HepG2 (cell line): ENCODE measurements at regions not wholly inside any gene's neighbourhood (a gene's known extent, or its start where the extent isn't known, plus 50 kb on each side); places are given as distances from the start of the nearest gene placed in this dataset.

Source experiments
- ATAC-seq: fragments of 200-7000 bp; cut with Tn5 transposase; 3 replicates; pipeline ENCODE4 v1.9.1; 2020; ENCODE audit warnings: mild to moderate bottlenecking, moderate library complexity
- BruUV-seq: library from RNA; stranded (reverse); fragments of 400-500 nt; replicated peaks from 2 replicates; lab custom pipeline; 2021; lab: Mats Ljungman, UMichigan
- CTCF ChIA-PET: fragments of 300-600 bp; formaldehyde crosslinking; extraction: SDS; loops from one replicate; lab custom pipeline; 2021; ENCODE audit warnings: low total read pairs, inconsistent platforms, low intra/inter-chr PET ratio; lab: Yijun Ruan, JAX
- POLR2A ChIA-PET: fragments of 350-600 bp; sonication (Branson Sonifier 250); formaldehyde crosslinking; loops from one replicate; lab custom pipeline; 2020; ENCODE audit warnings: antibody characterized with exemption, inconsistent platforms; lab: Yijun Ruan, JAX
- DNase-seq: peaks from one replicate; pipeline ENCODE4 v3.0.0-alpha.2; 2015; ENCODE audit warnings: low spot score
- FAIRE-seq: peaks from 3 replicates; lab custom pipeline; 2011; peaks lifted over from hg19 to GRCh38; lab: Jason Lieb, UNC
- H2AFZ ChIP-seq: one replicate; pipeline ENCODE4 v1.6.1; 2011; ENCODE audit warnings: low read length, inconsistent platforms
- H3K27ac ChIP-seq: fragments of 300-600 bp; 3 replicates; pipeline ENCODE4 v1.8.0; 2011; ENCODE audit warnings: mixed run types, mild to moderate bottlenecking, mixed read lengths, low read length, inconsistent platforms; ENCODE audit not compliant: insufficient read depth; ENCODE audit errors: extremely low read length
- H3K27me3 ChIP-seq, 2 experiments: fragments of 200-600 bp in 1 of 2; 2 replicates in 1 of 2; 3 replicates in 1 of 2; pipeline versions ENCODE4 v1.6.0 to v1.8.0; 2011; ENCODE audit warnings: low read length in 2 of 2, mild to moderate bottlenecking in 2 of 2, moderate library complexity in 2 of 2, inconsistent platforms in 1 of 2; ENCODE audit not compliant: insufficient read depth in 2 of 2, control insufficient read depth in 1 of 2
- H3K36me3 ChIP-seq, 2 experiments: fragments of 200-600 bp in 1 of 2; replicated peaks in 1 of 2; 2 replicates in 1 of 2; 3 replicates in 1 of 2; pipeline versions ENCODE4 v1.5.1 to v1.8.0; 2011; ENCODE audit warnings: low read length in 2 of 2, inconsistent platforms in 1 of 2; ENCODE audit not compliant: insufficient read depth in 2 of 2, control insufficient read depth in 1 of 2
- H3K4me1 ChIP-seq: 2 replicates; pipeline ENCODE4 v1.5.1; 2012; ENCODE audit warnings: low read length, inconsistent platforms; ENCODE audit not compliant: insufficient read depth
- H3K4me2 ChIP-seq: 2 replicates; pipeline ENCODE4 v1.6.0; 2011; ENCODE audit warnings: low read depth, low read length, inconsistent platforms
- H3K4me3 ChIP-seq, 3 experiments: fragments of 200-600 bp in 1 of 3; sonication (generic), shearing (Covaris generic) in 1 of 3; replicated peaks in 1 of 3; 2 replicates each; pipeline ENCODE4 v1.5.1; 2011 to 2016; ENCODE audit warnings: low read length in 3 of 3, inconsistent platforms in 2 of 3, low read depth in 2 of 3, mild to moderate bottlenecking in 2 of 3, control low read depth in 1 of 3, mixed read lengths in 1 of 3; ENCODE audit not compliant: insufficient read depth in 1 of 3
- H3K79me2 ChIP-seq: one replicate; pipeline ENCODE4 v1.6.1; 2011; ENCODE audit warnings: low read length, inconsistent platforms; ENCODE audit not compliant: insufficient read depth
- H3K9ac ChIP-seq: 2 replicates; pipeline ENCODE4 v1.6.0; 2011; ENCODE audit warnings: mild to moderate bottlenecking, low read depth, low read length, inconsistent platforms; ENCODE audit not compliant: insufficient read depth
- H3K9me3 ChIP-seq: 2 replicates; pipeline ENCODE4 v1.5.1; 2012; ENCODE audit warnings: mild to moderate bottlenecking, low read length
- H4K20me1 ChIP-seq: 2 replicates; pipeline ENCODE4 v1.6.0; 2011; ENCODE audit warnings: inconsistent platforms, mild to moderate bottlenecking, low read length, moderate library complexity; ENCODE audit not compliant: insufficient read depth
- ATF3 ChIP-seq: sonication (generic); formaldehyde crosslinking; IDR thresholded peaks from 2 replicates; pipeline ENCODE4 v1.4.0; 2020; ENCODE audit warnings: missing genetic modification reagents
- HOXA5 ChIP-seq: sonication (generic); formaldehyde crosslinking; IDR thresholded peaks from 2 replicates; pipeline ENCODE4 v1.4.0; 2020; ENCODE audit warnings: missing genetic modification reagents
- KDM4B ChIP-seq: sonication (generic); formaldehyde crosslinking; IDR thresholded peaks from 2 replicates; pipeline ENCODE4 v1.4.0; 2020; ENCODE audit warnings: missing genetic modification reagents
- MAFG ChIP-seq: sonication (generic); formaldehyde crosslinking; IDR thresholded peaks from 2 replicates; pipeline ENCODE4 v1.5.1; 2020; ENCODE audit warnings: mild to moderate bottlenecking, missing genetic modification reagents
- MBD4 ChIP-seq: IDR thresholded peaks from 2 replicates; pipeline ENCODE4 v1.6.1; 2012; ENCODE audit warnings: low read length, inconsistent platforms, borderline replicate concordance
- MEIS1 ChIP-seq: sonication (generic); formaldehyde crosslinking; IDR thresholded peaks from 2 replicates; pipeline ENCODE4 v1.9.0; 2021; ENCODE audit warnings: mild to moderate bottlenecking, missing genetic modification reagents, moderate library complexity, borderline replicate concordance
- NCOR1 ChIP-seq: fragments of 200-600 bp; sonication (generic); IDR thresholded peaks from 2 replicates; pipeline ENCODE4 v1.7.0; 2017; ENCODE audit warnings: antibody characterized with exemption, low read length, borderline replicate concordance
- PLRG1 ChIP-seq: fragments of 450-650 bp; conservative IDR thresholded peaks from 2 replicates; pipeline ENCODE4 v1.6.1; 2016
- POGZ ChIP-seq: sonication (generic); formaldehyde crosslinking; IDR thresholded peaks from 2 replicates; pipeline ENCODE4 v1.4.0; 2020; ENCODE audit warnings: mild to moderate bottlenecking, missing genetic modification reagents
- SRF ChIP-seq: IDR thresholded peaks from 2 replicates; pipeline ENCODE4 v1.6.1; 2011; ENCODE audit warnings: mild to moderate bottlenecking, low read depth, low read length, moderate library complexity
- SRSF1 ChIP-seq: fragments of 200-400 bp; formaldehyde crosslinking; optimal IDR thresholded peaks from 2 replicates; pipeline ENCODE3; 2017; ENCODE audit warnings: mild to moderate bottlenecking, low read depth, low read length, moderate library complexity
- TGIF2 ChIP-seq: IDR thresholded peaks from 2 replicates; pipeline ENCODE4 v1.6.1; 2016; ENCODE audit warnings: control low read depth, missing compliant biosample characterization
- TIGD3 ChIP-seq: sonication (generic); formaldehyde crosslinking; IDR thresholded peaks from 2 replicates; pipeline ENCODE4 v1.5.1; 2020; ENCODE audit warnings: mild to moderate bottlenecking, missing genetic modification reagents, borderline replicate concordance
- ZFP36L2 ChIP-seq: sonication (generic); formaldehyde crosslinking; IDR thresholded peaks from 2 replicates; pipeline ENCODE4 v1.4.0; 2020; ENCODE audit warnings: missing genetic modification reagents
- ZNF776 ChIP-seq: sonication (generic); formaldehyde crosslinking; IDR thresholded peaks from 2 replicates; pipeline ENCODE4 v1.4.0; 2020; ENCODE audit warnings: mild to moderate bottlenecking, missing genetic modification reagents
- ZNF781 ChIP-seq: sonication (generic); formaldehyde crosslinking; IDR thresholded peaks from 2 replicates; pipeline ENCODE4 v1.5.1; 2020; ENCODE audit warnings: borderline replicate concordance, mild to moderate bottlenecking, missing genetic modification reagents; ENCODE audit errors: not compliant biosample characterization
- ZZZ3 ChIP-seq: sonication (generic); formaldehyde crosslinking; IDR thresholded peaks from 2 replicates; pipeline ENCODE4 v1.4.0; 2020; ENCODE audit warnings: missing genetic modification reagents, mild to moderate bottlenecking, borderline replicate concordance
- WGBS: methylation state at CpG from one replicate; pipeline ENCODE4 v1.1.6; 2017; ENCODE audit warnings: low lambda C conversion rate; 5-methylcytosine and 5-hydroxymethylcytosine counted together
- in situ Hi-C: cut with HindIII; loops from 2 replicates; pipeline ENCODE4 v1.10.0; 2017; ENCODE audit warnings: low pct_unique_long_range_greater_than_20kb; ENCODE audit not compliant: extremely low pct_ligation_motif_present
- intact Hi-C: fragments of 100-400 bp; cut with micrococcal nuclease; formaldehyde crosslinking; loops from one replicate; pipeline ENCODE4 v1.10.0; 2022; ENCODE audit not compliant: unreplicated experiment
- TF ChIP-seq, protein P1 (sequence below): sonication (generic); formaldehyde crosslinking; IDR thresholded peaks from 2 replicates; pipeline ENCODE4 v1.5.1; 2020; ENCODE audit warnings: mild to moderate bottlenecking, missing genetic modification reagents, moderate library complexity
- TF ChIP-seq, protein P2 (sequence below): sonication (generic); formaldehyde crosslinking; IDR thresholded peaks from 2 replicates; pipeline ENCODE4 v1.5.0; 2020; ENCODE audit warnings: mild to moderate bottlenecking, missing genetic modification reagents

DNA sequence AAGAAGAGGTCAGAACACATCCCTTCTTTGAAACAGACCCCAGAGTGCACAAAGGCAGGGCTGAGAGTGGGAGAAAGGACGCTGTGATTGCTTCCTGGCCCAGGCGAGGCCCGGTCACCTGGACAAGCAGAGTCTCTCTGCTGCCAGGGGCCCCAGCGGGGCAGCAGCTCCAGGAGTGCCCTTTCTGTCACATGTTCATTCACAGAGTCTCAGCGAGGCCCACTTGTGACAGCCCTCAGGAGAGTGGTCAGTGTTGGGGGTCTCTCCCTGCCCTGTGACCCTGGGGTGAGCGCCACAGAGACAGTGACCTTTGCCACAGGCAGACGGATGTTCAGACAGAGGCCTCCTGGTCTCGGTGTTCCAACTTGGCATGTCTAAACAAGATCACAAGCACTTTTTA lies 130.2 kb upstream of the IRX4 start:
- no peaks in the 10 kb centered on the region for H3K9me3 ChIP-seq
- no peak for TF ChIP-seq MEIS1 (CRISPR knock-in tag)
- no peak for TF ChIP-seq TIGD3 (CRISPR knock-in tag)
- TF ChIP-seq MAFG, result no peak
- TF ChIP-seq, protein P1, sequence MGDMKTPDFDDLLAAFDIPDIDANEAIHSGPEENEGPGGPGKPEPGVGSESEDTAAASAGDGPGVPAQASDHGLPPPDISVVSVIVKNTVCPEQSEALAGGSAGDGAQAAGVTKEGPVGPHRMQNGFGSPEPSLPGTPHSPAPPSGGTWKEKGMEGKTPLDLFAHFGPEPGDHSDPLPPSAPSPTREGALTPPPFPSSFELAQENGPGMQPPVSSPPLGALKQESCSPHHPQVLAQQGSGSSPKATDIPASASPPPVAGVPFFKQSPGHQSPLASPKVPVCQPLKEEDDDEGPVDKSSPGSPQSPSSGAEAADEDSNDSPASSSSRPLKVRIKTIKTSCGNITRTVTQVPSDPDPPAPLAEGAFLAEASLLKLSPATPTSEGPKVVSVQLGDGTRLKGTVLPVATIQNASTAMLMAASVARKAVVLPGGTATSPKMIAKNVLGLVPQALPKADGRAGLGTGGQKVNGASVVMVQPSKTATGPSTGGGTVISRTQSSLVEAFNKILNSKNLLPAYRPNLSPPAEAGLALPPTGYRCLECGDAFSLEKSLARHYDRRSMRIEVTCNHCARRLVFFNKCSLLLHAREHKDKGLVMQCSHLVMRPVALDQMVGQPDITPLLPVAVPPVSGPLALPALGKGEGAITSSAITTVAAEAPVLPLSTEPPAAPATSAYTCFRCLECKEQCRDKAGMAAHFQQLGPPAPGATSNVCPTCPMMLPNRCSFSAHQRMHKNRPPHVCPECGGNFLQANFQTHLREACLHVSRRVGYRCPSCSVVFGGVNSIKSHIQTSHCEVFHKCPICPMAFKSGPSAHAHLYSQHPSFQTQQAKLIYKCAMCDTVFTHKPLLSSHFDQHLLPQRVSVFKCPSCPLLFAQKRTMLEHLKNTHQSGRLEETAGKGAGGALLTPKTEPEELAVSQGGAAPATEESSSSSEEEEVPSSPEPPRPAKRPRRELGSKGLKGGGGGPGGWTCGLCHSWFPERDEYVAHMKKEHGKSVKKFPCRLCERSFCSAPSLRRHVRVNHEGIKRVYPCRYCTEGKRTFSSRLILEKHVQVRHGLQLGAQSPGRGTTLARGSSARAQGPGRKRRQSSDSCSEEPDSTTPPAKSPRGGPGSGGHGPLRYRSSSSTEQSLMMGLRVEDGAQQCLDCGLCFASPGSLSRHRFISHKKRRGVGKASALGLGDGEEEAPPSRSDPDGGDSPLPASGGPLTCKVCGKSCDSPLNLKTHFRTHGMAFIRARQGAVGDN (CRISPR knock-in tag), result no peak
- TF ChIP-seq ZNF781, result no peak
- no peak for TF ChIP-seq TGIF2 (CRISPR knock-in tag)
- TF ChIP-seq SRSF1, result no peak
- no peak for TF ChIP-seq KDM4B (CRISPR knock-in tag)
- no peak for TF ChIP-seq PLRG1
- TF ChIP-seq MBD4, result no peak
- no peak for TF ChIP-seq ATF3 (CRISPR knock-in tag)
- TF ChIP-seq SRF, result no peak
- TF ChIP-seq ZZZ3 (CRISPR knock-in tag), result no peak
- no peak for TF ChIP-seq HOXA5 (CRISPR knock-in tag)
- TF ChIP-seq ZNF776 (CRISPR knock-in tag), result no peak
- TF ChIP-seq NCOR1, result no peak
- TF ChIP-seq ZFP36L2, result no peak
- TF ChIP-seq POGZ (CRISPR knock-in tag), result no peak
- TF ChIP-seq, protein P2, sequence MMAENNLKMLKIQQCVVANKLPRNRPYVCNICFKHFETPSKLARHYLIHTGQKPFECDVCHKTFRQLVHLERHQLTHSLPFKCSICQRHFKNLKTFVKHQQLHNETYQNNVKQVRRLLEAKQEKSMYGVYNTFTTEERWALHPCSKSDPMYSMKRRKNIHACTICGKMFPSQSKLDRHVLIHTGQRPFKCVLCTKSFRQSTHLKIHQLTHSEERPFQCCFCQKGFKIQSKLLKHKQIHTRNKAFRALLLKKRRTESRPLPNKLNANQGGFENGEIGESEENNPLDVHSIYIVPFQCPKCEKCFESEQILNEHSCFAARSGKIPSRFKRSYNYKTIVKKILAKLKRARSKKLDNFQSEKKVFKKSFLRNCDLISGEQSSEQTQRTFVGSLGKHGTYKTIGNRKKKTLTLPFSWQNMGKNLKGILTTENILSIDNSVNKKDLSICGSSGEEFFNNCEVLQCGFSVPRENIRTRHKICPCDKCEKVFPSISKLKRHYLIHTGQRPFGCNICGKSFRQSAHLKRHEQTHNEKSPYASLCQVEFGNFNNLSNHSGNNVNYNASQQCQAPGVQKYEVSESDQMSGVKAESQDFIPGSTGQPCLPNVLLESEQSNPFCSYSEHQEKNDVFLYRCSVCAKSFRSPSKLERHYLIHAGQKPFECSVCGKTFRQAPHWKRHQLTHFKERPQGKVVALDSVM (CRISPR knock-in tag), result no peak
- H3K79me2 ChIP-seq, result no peaks in the 10 kb centered on the region
- no peaks in the 10 kb centered on the region for H4K20me1 ChIP-seq
- H3K36me3 ChIP-seq, result no peaks in the 10 kb centered on the region
- ChIA-PET POLR2A (no interaction called here), CTCF (no interaction called here)
- intact Hi-C loops, result no loop called here
- H3K9ac ChIP-seq, result no peak overlapping the region
- peaks cover 4 to 46% of the 10 kb centered on the region in 2 experiments; a peak in 3 of 5 replicates for H3K27me3 ChIP-seq
- in situ Hi-C loops, result loop anchor here (10.0 kb wide), 1 partner anchor 248 kb away; no protein-coding TSS in a partner anchor
- no TSS peak for BruUV-seq
- no peak overlapping the region for H3K27ac ChIP-seq
- no peaks in the 10 kb centered on the region for H3K4me1 ChIP-seq
- H3K4me3 ChIP-seq, result no peak overlapping the region
- DNase-seq (no peak), FAIRE-seq (no peak), ATAC-seq (no peak)
- WGBS, result 15% methylated on average over 6 of the region's 8 CpGs
- H2AFZ ChIP-seq, result no peak overlapping the region
- H3K4me2 ChIP-seq, result no peak overlapping the region
